Stimulated activated CD4-positive, alpha-beta T cell treated with anti-CD3 and anti-CD28 coated beads, Interleukin-4, amount 100 ng/mL, for 1 hour (primary cell): ENCODE measurements at regions not wholly inside any gene's neighbourhood (a gene's known extent, or its start where the extent isn't known, plus 50 kb on each side); places are given as distances from the start of the nearest gene placed in this dataset.

Source experiments
- DNase-seq: peaks from one replicate; pipeline ENCODE4 v3.0.0-alpha.2; 2020

- DNase-seq = no peak
These were observed 50.7 kb upstream of the FREM1 start for GRCh38 chr9:14960881-14961280.
